ENCODE measurements at regions not wholly inside any gene's neighbourhood (a gene's known extent, or its start where the extent isn't known, plus 50 kb on each side); places are given as distances from the start of the nearest gene placed in this dataset.

DNA sequence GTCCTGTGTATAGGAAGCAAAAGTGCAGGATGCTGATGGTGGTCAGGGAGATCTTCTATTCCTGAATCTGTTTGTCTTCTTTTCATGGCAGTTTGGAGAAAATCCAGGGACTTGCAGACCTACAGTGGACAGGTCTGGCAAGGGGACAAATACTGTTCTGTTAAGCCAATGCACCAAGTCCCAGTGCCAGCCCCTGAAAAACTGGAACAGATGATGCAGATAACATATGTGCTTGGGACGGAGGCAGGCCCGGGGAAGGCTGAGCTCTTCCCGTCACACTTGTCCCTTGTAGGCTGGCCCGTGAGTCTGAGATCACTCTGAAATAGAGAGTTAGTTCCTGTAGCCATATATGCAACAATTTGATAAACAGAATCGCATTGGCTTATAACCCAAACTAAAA is 265.7 kb downstream of the MTRR start:
- Histone ChIP-seq H3K4me2 (ENCODE audit: control insufficient read depth, insufficient read depth) (no peak overlapping the region), H3K79me2 (ENCODE audit: control insufficient read depth, insufficient read depth, low read length) (no peaks in the 10 kb centered on the region), H3K36me3 (ENCODE audit: control insufficient read depth in 2 of 2, insufficient read depth in 2 of 2, low read length in 1 of 2) (no peaks in the 10 kb centered on the region), H3K4me1 (ENCODE audit: control insufficient read depth, insufficient read depth, low read length) (no peaks in the 10 kb centered on the region), H3K27ac (ENCODE audit: control insufficient read depth, insufficient read depth) (no peak overlapping the region), H3K9me3 (replicated peaks; ENCODE audit: control insufficient read depth, insufficient read depth, low read length) (no peaks in the 10 kb centered on the region), H3K27me3 (replicated peaks in 1 of 2; ENCODE audit: control insufficient read depth in 2 of 2, insufficient read depth in 2 of 2, low read length in 1 of 2) (no peaks in the 10 kb centered on the region), H2AFZ (ENCODE audit: control insufficient read depth, low read depth, low read length) (no peak overlapping the region), H3K9ac (ENCODE audit: control insufficient read depth, insufficient read depth, low read length) (no peak overlapping the region), H3K4me3 (no peak overlapping the region), H4K20me1 (ENCODE audit: control insufficient read depth, insufficient read depth) (no peaks in the 10 kb centered on the region)
- CTCF ChIA-PET = no interaction called here
- TF ChIP-seq BCL11A (IDR thresholded peaks at IDR 0.05; ENCODE audit: low read depth, low read length) = no peak
- TF ChIP-seq ZNF24 (IDR thresholded peaks at IDR 0.05) = no peak
- no peak for TF ChIP-seq EZH2 (IDR thresholded peaks at IDR 0.05; ENCODE audit: borderline replicate concordance, control insufficient read depth, low read depth, low read length)
- TF ChIP-seq NR2C1 (IDR thresholded peaks at IDR 0.05) = no peak
- TF ChIP-seq, protein P1, sequence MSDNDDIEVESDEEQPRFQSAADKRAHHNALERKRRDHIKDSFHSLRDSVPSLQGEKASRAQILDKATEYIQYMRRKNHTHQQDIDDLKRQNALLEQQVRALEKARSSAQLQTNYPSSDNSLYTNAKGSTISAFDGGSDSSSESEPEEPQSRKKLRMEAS (IDR thresholded peaks at IDR 0.05; ENCODE audit: low read depth, low read length) = no peak
- TF ChIP-seq, protein P2, sequence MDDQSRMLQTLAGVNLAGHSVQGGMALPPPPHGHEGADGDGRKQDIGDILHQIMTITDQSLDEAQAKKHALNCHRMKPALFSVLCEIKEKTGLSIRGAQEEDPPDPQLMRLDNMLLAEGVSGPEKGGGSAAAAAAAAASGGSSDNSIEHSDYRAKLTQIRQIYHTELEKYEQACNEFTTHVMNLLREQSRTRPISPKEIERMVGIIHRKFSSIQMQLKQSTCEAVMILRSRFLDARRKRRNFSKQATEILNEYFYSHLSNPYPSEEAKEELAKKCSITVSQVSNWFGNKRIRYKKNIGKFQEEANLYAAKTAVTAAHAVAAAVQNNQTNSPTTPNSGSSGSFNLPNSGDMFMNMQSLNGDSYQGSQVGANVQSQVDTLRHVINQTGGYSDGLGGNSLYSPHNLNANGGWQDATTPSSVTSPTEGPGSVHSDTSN (IDR thresholded peaks at IDR 0.05; ENCODE audit: insufficient replicate concordance, low read depth, low read length) = no peak
- TF ChIP-seq CBFB (IDR thresholded peaks at IDR 0.05; ENCODE audit: low read depth) = no peak
- TF ChIP-seq MYC (IDR thresholded peaks at IDR 0.05; ENCODE audit: insufficient read depth, insufficient read length, insufficient replicate concordance, low read length, severe bottlenecking) = no peak
- TF ChIP-seq IKZF1 (conservative IDR thresholded peaks at IDR 0.05) = no peak
- TF ChIP-seq SMAD1 (IDR thresholded peaks at IDR 0.05; ENCODE audit: low read depth, partially characterized antibody) = no peak
- TF ChIP-seq, protein P3, sequence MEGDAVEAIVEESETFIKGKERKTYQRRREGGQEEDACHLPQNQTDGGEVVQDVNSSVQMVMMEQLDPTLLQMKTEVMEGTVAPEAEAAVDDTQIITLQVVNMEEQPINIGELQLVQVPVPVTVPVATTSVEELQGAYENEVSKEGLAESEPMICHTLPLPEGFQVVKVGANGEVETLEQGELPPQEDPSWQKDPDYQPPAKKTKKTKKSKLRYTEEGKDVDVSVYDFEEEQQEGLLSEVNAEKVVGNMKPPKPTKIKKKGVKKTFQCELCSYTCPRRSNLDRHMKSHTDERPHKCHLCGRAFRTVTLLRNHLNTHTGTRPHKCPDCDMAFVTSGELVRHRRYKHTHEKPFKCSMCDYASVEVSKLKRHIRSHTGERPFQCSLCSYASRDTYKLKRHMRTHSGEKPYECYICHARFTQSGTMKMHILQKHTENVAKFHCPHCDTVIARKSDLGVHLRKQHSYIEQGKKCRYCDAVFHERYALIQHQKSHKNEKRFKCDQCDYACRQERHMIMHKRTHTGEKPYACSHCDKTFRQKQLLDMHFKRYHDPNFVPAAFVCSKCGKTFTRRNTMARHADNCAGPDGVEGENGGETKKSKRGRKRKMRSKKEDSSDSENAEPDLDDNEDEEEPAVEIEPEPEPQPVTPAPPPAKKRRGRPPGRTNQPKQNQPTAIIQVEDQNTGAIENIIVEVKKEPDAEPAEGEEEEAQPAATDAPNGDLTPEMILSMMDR (IDR thresholded peaks at IDR 0.05 in 2 of 3, conservative IDR thresholded peaks at IDR 0.05 in 1 of 3; ENCODE audit: control insufficient read depth in 2 of 3, extremely low read depth in 1 of 3, insufficient read depth in 1 of 3, low read depth in 3 of 3, low read length in 3 of 3) = no peak
- no peak for TF ChIP-seq NFYA (IDR thresholded peaks at IDR 0.05; ENCODE audit: borderline replicate concordance, low read depth, low read length)
- TF ChIP-seq, protein P4, sequence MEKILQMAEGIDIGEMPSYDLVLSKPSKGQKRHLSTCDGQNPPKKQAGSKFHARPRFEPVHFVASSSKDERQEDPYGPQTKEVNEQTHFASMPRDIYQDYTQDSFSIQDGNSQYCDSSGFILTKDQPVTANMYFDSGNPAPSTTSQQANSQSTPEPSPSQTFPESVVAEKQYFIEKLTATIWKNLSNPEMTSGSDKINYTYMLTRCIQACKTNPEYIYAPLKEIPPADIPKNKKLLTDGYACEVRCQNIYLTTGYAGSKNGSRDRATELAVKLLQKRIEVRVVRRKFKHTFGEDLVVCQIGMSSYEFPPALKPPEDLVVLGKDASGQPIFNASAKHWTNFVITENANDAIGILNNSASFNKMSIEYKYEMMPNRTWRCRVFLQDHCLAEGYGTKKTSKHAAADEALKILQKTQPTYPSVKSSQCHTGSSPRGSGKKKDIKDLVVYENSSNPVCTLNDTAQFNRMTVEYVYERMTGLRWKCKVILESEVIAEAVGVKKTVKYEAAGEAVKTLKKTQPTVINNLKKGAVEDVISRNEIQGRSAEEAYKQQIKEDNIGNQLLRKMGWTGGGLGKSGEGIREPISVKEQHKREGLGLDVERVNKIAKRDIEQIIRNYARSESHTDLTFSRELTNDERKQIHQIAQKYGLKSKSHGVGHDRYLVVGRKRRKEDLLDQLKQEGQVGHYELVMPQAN (conservative IDR thresholded peaks at IDR 0.05) = no peak
- TF ChIP-seq RAD21 (IDR thresholded peaks at IDR 0.05; ENCODE audit: insufficient read depth, low read depth, low read length) = no peak
- no peak for TF ChIP-seq SP1 (IDR thresholded peaks at IDR 0.05; ENCODE audit: low read depth, low read length)
- no peak for TF ChIP-seq FOXM1 (IDR thresholded peaks at IDR 0.05; ENCODE audit: low read depth, low read length)
- no peak for TF ChIP-seq BRCA1 (IDR thresholded peaks at IDR 0.05; ENCODE audit: low read depth, low read length)
- TF ChIP-seq SMAD5 (IDR thresholded peaks at IDR 0.05; ENCODE audit: low read depth) = no peak
- TF ChIP-seq RB1 (IDR thresholded peaks at IDR 0.05; ENCODE audit: borderline replicate concordance) = no peak
- BruUV-seq (replicated peaks) = no TSS peak
- intact Hi-C loops (cut with micrococcal nuclease; ENCODE audit: unreplicated experiment) = no loop called here
- ATAC-seq (no peak), FAIRE-seq (no peak), DNase-seq (ENCODE audit: low read depth, low spot score) (no peak)
- SMC1A ChIA-PET (ENCODE audit: uncharacterized antibody, unreplicated experiment) = no interaction called here
- RAD21 ChIA-PET (ENCODE audit: unreplicated experiment) = no interaction called here
- 23% methylated on average over 5 of the region's 5 CpGs for WGBS (ENCODE audit: insufficient coverage, insufficient replicate concordance, low lambda C conversion rate, missing lambda C conversion rate)
- in situ Hi-C loops (cut with MboI) = no loop called here
- POLR2A ChIA-PET = no interaction called here

Data from GM12878 (cell line).